GM18873 (cell line): ENCODE measurements at regions not wholly inside any gene's neighbourhood (a gene's known extent, or its start where the extent isn't known, plus 50 kb on each side); places are given as distances from the start of the nearest gene placed in this dataset.

Experiments used
- ATAC-seq: cut with Tn5 transposase; IDR thresholded peaks from one replicate; pipeline ENCODE4 v1.9.1; 2021; ENCODE audit warnings: mild to moderate bottlenecking, moderate library complexity, moderate number of reproducible peaks; ENCODE audit not compliant: unreplicated experiment, low FRiP score

- ATAC-seq, result no peak
These were observed 1132.7 kb downstream of the KCNT2 start for GRCh38 chr1:195475568-195475967.

- ATAC-seq, result no peak
These were observed 1135.9 kb downstream of the KCNT2 start for GRCh38 chr1:195472291-195472690.

- no peak for ATAC-seq
These were observed 1141.6 kb downstream of the KCNT2 start for GRCh38 chr1:195466639-195467038.

- no peak for ATAC-seq
These were observed 1145.6 kb downstream of the KCNT2 start for GRCh38 chr1:195462646-195463045.

- ATAC-seq, result no peak
These were observed 1146.1 kb downstream of the KCNT2 start for GRCh38 chr1:195462152-195462551.

GRCh38 chr1:195458365-195458764, 1149.9 kb downstream of the KCNT2 start:
- ATAC-seq, result no peak

GRCh38 chr1:195450794-195451193, 1157.4 kb downstream of the KCNT2 start:
- ATAC-seq, result no peak

GRCh38 chr1:195439661-195440060, 1168.6 kb downstream of the KCNT2 start:
- ATAC-seq, result no peak

GRCh38 chr1:195434566-195435203, 1173.6 kb downstream of the KCNT2 start:
- no peak for ATAC-seq

GRCh38 chr1:195430826-195431225, 1177.4 kb downstream of the KCNT2 start:
- no peak for ATAC-seq

- ATAC-seq, result no peak
These were observed 1179.3 kb downstream of the KCNT2 start for GRCh38 chr1:195428927-195429326.

- ATAC-seq, result no peak
These were observed 1192.7 kb downstream of the KCNT2 start for GRCh38 chr1:195415584-195415983.

GRCh38 chr1:195394567-195394966, 1213.7 kb downstream of the KCNT2 start:
- no peak for ATAC-seq

- ATAC-seq, result no peak
These were observed 1232.0 kb downstream of the KCNT2 start for GRCh38 chr1:195376190-195376589.

GRCh38 chr1:195373856-195374255, 1234.4 kb downstream of the KCNT2 start:
- no peak for ATAC-seq

- no peak for ATAC-seq
These were observed 1263.1 kb downstream of the KCNT2 start for GRCh38 chr1:195345149-195345548.

GRCh38 chr1:195337646-195338045, 1270.6 kb downstream of the KCNT2 start:
- no peak for ATAC-seq

- ATAC-seq, result no peak
These were observed 1271.4 kb downstream of the KCNT2 start for GRCh38 chr1:195336812-195337211.

GRCh38 chr1:195335541-195335940, 1272.7 kb downstream of the KCNT2 start:
- ATAC-seq, result no peak

- ATAC-seq, result no peak
These were observed 1276.1 kb downstream of the KCNT2 start for GRCh38 chr1:195332102-195332501.

- no peak for ATAC-seq
These were observed 1279.6 kb downstream of the KCNT2 start for GRCh38 chr1:195328681-195329080.

GRCh38 chr1:195328102-195328501, 1280.1 kb downstream of the KCNT2 start:
- no peak for ATAC-seq

- ATAC-seq, result no peak
These were observed 1280.9 kb downstream of the KCNT2 start for GRCh38 chr1:195327361-195327760.
